ENCODE measurements at regions not wholly inside any gene's neighbourhood (a gene's known extent, or its start where the extent isn't known, plus 50 kb on each side); places are given as distances from the start of the nearest gene placed in this dataset.
"Not testable (repeated sequence)": the region's sequence is repeated elsewhere in the genome, so short reads cannot be mapped to it uniquely, and the experiment has no call there.

DNA sequence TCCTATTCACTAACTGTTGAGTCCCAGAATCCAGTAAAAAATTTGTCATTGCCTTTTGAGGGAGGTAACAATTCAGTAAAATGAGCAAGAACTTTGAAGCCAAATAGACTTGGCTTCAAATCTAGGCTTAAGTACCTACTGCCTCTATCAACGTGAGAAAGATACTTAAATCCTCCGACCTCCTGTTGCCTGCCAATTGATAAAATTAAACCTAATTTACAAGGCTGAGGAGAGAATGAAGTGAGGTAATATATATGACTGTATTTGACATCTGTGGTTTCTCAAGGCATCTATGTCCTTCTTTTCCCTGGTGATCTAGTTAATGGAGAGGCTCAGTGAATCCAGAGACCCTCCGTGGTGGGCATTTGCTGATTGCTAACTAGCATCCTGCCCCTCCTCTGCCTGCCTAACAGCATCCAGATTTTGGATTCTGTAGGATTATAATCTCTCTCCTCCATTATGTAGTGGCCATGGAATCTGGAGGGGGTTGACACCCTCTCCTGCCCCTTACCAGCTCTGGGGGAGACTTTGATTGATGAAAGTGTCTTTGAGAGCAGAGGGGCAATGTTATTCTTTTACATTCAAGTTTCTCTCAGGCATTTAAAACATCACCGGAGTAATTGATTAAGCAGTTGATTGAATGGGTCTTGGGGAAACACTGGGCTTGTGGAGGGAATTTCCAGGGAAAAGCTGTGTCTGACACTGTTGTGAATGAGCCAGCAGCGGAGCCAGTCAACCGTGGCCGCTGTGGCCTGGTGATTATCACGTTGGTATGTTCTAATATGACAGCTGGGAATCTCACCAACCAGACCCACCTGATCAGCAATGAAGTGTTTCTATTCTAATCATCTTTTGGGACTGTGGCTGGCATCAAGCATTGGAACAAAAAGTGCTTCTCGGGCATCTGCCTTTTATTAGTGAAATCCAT, 140.7 kb upstream of the FAM78B start:
- no peak for DNase-seq (ENCODE audit: low spot score)

DNA sequence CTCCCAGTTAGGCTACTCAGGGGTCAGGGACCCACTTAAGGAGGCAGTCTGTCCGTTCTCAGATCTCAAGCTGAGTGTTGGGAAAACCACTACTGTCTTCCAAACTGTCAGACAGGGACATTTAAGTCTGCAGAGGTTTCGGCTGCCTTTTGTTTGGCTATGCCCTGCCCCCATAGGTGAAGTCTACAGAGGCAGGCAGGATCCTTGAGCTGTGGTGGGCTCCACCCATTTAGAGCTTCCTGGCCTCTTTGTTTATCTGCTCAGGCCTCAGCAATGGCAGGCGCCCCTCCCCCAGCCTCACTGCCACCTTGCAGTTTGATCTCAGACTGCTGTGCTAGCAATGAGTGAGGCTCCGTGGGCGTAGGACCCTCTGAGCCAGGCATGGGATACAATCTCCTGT, 149.5 kb upstream of the FAM78B start:
- DNase-seq (ENCODE audit: low spot score) = not testable (repeated sequence)

DNA sequence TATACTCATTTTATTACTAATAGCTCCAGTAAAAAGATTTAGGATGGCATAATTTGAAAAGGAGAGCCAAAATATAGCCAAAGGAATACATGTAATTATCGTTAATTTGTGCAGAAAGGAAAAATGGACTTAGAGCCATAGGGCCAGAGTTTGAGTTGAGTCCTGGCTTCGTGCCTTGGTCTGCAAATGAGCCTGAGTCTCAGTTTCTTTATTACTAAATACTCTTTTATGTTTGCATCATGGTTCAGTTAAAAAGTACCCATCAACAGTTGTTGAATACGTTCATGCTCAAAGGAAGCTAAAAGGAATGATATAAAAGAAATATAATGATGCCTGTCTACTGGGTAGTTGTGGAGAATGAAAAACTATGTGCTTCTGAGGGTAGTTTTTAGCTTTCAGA, 155.7 kb upstream of the FAM78B start:
- DNase-seq (ENCODE audit: low spot score) = no peak

DNA sequence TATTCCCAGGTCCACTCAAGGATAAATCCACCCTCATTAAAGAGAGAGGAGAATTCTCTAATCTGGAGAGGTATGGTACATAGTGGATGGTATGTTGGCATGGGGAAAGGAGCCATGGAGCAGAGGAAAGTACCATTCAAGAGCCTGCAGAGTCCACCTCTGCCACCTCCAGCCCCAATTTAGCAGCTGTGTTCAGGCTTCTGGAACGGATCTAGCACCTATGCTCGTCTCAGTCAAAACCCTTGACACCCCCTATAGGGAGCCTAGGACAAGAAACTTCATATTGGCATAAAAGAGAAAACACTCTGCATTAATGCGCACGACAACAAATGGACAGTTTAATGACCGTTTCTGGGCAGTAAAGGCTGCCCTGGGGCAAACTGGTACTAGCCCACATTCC, 161.1 kb upstream of the FAM78B start:
- DNase-seq (ENCODE audit: low spot score) = no peak

DNA sequence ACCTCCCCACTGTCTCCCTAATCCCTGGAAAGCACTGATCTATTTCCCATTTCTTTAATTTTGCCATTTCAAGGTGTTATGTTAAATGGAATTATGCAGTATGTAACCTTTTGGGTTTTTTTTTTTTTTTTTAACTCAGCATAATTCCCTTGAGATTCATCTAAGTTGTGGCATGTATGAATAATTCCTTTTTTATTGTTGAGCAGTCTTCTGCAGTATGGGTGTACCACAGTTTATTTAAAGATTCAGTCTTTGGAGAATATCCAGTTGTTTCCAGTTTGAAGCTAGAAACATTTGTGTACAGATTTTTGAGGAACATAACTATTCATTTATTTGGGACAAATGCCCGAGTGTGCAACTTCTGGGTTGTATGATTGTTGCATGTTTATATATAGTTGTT, 162.2 kb upstream of the FAM78B start:
- no peak for DNase-seq (ENCODE audit: low spot score)

- no peak for DNase-seq (ENCODE audit: low spot score)
Measured at GRCh38 chr1:166330096-166330495, 163.3 kb upstream of the FAM78B start.

DNA sequence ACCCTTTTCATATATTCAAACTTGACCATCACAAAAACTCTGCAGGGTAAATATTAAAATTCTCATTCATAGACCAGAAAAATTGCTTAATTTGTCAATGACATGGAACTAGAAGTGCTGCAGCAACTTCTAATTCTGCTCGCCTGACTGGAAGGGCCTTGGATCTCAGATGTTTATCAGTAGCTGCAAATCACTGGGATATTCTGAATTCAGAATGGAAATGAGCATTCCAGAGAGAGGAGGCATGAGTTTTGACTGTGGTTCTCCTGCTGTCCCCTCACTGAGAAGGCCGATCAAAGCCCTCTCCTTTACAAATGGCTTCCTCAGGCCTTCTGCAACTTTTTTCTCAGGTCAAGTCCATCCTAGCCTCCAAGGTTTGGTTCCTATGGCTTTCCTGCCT, 171.3 kb upstream of the FAM78B start:
- DNase-seq (ENCODE audit: low spot score) = no peak

GRCh38 chr1:166340709-166341108, 173.9 kb upstream of the FAM78B start:
- no peak for DNase-seq (ENCODE audit: low spot score)

DNA sequence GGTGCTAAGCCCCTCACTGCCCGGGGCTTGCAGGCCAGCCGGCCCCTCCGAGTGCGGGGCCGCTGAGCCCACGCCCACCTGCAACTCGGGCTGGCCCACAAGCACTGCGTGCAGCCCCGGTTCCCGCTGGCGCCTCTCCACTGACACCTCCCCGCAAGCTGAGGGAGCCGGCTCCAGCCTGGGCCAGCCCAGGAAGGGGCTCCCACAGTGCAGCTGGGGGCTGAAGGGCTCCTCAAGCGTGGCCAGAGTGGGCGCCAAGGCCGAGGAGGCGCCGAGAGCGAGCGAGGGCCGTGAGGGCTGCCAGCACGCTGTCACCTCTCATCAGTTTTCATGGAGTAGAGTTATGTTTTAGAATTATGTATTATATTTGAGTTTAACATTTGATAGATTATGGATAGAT, 176.5 kb upstream of the FAM78B start:
- no peak for DNase-seq (ENCODE audit: low spot score)

- DNase-seq (ENCODE audit: low spot score) = peak; percentile 38
Measured at GRCh38 chr1:166350490-166350889, 183.7 kb upstream of the FAM78B start.

DNA sequence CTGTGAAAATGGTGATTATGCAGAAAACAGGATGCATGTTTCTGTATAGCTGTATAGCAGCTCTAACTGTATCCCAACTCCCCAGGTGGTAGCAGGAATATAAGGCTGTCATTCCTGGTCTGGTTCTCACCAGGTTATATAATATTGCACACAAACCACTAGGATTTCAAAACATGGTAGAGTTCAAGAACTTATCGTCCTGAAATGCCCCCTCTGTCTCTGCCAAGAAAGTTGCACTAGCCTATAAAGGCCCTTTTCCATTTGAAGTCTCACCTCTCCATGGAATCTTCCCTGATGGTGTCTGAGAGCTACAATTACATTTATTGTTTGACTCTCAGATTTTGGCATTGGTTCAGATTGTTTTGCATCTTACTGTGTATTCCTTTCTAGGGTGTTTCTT, 184.9 kb upstream of the FAM78B start:
- DNase-seq (ENCODE audit: low spot score) = no peak

GRCh38 chr1:166353213-166353612, 186.4 kb upstream of the FAM78B start:
- no peak for DNase-seq (ENCODE audit: low spot score)

- peak; percentile 55 for DNase-seq (ENCODE audit: low spot score)
Measured at GRCh38 chr1:166354406-166354805, 187.6 kb upstream of the FAM78B start.

GRCh38 chr1:166365081-166365480, 198.3 kb upstream of the FAM78B start:
- DNase-seq (ENCODE audit: low spot score) = no peak

- no peak for DNase-seq (ENCODE audit: low spot score)
Measured at GRCh38 chr1:166368030-166368429, 201.2 kb upstream of the FAM78B start.

- DNase-seq (ENCODE audit: low spot score) = no peak
Measured at GRCh38 chr1:166377896-166378295, 211.1 kb upstream of the FAM78B start.

GRCh38 chr1:166378805-166379204, 212.0 kb upstream of the FAM78B start:
- DNase-seq (ENCODE audit: low spot score) = no peak

DNA sequence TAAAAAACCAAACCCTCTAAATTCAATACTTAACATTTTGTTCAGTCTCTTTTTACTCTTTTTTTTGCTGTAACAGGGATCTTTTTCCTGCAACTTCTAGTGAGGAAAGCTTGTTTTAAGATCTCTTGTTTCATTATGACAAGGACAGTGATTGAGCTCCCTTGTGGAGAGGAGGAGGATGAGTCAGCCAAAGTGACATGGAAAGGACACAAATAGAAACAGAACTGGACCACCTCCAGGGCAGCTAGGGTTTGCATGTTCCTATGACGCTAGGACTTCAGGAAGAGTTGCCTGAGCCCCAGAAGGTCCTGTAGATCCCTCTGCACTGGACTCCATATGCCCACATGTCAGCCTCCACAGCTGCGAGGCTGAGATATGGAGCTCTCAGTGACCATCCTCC, 212.6 kb upstream of the FAM78B start:
- DNase-seq (ENCODE audit: low spot score) = no peak

DNA sequence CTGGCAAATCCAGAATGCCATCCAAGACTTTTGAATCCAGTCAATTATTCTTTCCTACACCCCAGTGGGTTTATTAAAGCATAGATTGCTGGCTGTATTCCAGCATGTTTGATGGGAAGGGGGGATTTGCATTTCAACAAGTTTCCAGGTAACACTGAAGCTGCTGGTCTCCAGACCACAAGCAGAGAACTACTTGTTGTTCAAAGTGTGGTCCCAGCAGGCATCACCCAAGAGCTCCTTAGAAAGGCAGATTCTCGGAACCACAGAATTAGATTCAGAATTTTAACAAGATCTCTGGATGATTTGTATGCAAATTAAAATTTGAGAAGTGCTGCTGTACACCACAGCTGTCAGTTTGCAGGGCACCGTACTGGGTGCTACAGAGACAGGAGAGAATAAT, 216.3 kb upstream of the FAM78B start:
- DNase-seq (ENCODE audit: low spot score) = peak; percentile 10

DNA sequence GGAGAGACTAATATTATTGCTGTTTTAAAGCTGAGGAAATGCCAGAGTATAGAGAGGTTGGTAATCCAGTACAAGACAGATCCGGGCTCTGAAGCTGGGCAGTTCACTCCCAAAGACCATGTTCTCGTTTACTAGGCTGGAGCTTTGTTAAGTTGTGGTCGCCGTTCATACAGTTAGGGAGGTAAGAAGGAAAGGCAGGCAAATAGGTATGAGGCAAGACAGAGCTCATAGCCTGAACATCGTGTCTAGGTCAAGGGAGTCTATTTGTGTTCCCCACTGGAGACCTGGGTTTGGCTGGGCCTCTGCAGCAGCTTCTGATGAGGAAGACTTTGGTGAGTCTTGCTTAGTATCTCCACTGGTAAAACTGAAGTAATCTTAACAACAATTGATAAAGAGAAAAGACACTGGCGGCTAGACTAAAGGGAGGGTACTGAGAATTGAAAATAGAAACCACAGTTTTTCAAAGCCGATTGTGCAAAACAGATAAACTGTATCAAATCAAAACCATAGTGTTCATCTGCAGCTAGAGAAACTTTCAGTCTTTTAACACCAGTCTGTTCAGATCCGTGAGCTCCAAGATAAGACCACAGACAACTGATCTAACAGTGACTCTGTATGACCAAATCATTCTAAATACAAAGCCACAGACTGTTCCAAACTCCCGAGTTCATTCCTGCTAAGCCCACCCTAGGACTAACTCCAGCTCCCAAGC, 217.0 kb upstream of the FAM78B start:
- DNase-seq (ENCODE audit: low spot score) = no peak

- no peak for DNase-seq (ENCODE audit: low spot score)
Measured at GRCh38 chr1:166384948-166385347, 218.1 kb upstream of the FAM78B start.

DNA sequence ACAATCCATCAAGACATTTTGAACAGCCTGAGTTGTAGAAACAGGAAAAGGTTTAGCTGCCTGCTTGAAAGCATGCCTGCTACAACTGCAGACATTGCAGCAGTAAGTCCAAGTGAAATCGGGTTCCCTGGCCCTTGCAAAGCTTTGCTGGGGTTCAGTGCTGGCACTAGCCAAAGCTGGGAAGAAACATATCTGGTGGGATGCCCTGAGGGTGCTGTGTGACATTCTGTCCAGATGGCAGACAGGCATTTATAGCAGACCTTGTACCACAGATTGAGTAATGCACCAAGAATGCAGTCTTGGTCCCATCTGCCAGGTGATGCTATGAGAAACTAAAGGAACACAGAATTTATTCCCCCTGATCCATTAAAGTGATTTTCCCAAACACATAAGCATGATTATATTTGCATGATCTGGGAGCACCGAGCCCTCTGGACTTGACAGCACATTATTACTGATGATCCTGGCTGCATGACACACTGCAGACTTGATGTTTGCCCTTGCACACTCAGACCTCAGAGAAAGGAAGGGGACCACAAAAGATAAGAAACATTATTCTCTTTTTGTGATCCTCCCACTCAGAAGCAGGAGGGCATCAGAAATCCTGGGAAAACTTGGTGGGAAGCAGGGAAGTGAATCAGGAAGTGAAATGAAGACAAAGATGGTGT, 223.7 kb upstream of the FAM78B start:
- DNase-seq (ENCODE audit: low spot score) = no peak

Data from iPS-NIHi11 (cell line).